ENCODE measurements at regions not wholly inside any gene's neighbourhood (a gene's known extent, or its start where the extent isn't known, plus 50 kb on each side); places are given as distances from the start of the nearest gene placed in this dataset.

DNA sequence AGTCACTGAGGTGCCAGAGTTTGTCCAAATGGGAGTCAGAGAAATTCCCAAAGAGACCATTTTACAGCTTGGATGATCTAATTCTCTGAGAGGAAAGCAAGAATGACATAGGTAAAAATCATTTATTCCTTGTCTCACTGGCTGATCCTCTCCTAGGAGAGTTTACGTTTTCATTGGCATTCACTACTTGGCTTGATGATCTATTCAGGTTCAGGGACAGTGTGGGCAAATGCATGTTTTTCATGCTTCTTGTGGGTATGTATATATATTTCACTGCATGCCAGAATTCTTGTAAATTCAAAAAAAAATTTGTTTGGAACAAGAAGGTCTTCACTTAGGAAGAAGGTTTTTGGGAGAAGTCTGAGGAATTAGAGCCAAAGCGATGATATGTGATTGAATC is 403.4 kb upstream of the JAG1 start:
- no peak for TF ChIP-seq POLR2AphosphoS5 (IDR thresholded peaks at IDR 0.05; ENCODE audit: low read depth, low read length)
- no peak for TF ChIP-seq SIN3A (IDR thresholded peaks at IDR 0.05; ENCODE audit: borderline replicate concordance, insufficient read depth, low read length)
- TF ChIP-seq FOXP2 (optimal IDR thresholded peaks at IDR 0.05; ENCODE audit: borderline replicate concordance, extremely low read depth, extremely low read length, insufficient read depth) = no peak
- no peak for TF ChIP-seq TAF1 (IDR thresholded peaks at IDR 0.05; ENCODE audit: borderline replicate concordance, insufficient read depth, low read length)
- TF ChIP-seq, protein P1, sequence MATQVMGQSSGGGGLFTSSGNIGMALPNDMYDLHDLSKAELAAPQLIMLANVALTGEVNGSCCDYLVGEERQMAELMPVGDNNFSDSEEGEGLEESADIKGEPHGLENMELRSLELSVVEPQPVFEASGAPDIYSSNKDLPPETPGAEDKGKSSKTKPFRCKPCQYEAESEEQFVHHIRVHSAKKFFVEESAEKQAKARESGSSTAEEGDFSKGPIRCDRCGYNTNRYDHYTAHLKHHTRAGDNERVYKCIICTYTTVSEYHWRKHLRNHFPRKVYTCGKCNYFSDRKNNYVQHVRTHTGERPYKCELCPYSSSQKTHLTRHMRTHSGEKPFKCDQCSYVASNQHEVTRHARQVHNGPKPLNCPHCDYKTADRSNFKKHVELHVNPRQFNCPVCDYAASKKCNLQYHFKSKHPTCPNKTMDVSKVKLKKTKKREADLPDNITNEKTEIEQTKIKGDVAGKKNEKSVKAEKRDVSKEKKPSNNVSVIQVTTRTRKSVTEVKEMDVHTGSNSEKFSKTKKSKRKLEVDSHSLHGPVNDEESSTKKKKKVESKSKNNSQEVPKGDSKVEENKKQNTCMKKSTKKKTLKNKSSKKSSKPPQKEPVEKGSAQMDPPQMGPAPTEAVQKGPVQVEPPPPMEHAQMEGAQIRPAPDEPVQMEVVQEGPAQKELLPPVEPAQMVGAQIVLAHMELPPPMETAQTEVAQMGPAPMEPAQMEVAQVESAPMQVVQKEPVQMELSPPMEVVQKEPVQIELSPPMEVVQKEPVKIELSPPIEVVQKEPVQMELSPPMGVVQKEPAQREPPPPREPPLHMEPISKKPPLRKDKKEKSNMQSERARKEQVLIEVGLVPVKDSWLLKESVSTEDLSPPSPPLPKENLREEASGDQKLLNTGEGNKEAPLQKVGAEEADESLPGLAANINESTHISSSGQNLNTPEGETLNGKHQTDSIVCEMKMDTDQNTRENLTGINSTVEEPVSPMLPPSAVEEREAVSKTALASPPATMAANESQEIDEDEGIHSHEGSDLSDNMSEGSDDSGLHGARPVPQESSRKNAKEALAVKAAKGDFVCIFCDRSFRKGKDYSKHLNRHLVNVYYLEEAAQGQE (IDR thresholded peaks at IDR 0.05; ENCODE audit: insufficient read depth in 1 of 2, low read depth in 2 of 2, low read length in 2 of 2) = no peak

DNA sequence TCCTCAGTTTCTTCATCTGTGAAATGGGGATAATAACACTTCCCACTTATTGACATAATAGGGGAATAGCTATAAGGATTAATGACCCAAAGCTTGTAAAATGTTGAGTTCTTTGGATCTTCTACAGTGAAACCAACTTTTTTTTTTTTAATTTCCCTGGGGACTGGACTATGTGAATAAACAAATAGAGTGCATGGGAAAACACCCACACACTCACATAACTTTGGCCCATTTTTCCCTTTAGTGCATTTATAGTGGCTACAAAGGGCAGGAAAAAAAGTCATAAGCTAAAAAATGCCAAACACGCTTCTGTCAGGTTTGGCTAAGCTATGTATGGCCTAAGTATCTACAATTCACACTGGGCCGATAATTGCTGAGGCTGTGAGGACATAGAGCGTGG is 406.2 kb upstream of the JAG1 start:
- TF ChIP-seq TAF1 (IDR thresholded peaks at IDR 0.05; ENCODE audit: borderline replicate concordance, insufficient read depth, low read length) (no peak), SIN3A (IDR thresholded peaks at IDR 0.05; ENCODE audit: borderline replicate concordance, insufficient read depth, low read length) (no peak), POLR2AphosphoS5 (IDR thresholded peaks at IDR 0.05; ENCODE audit: low read depth, low read length) (no peak), FOXP2 (optimal IDR thresholded peaks at IDR 0.05; ENCODE audit: borderline replicate concordance, extremely low read depth, extremely low read length, insufficient read depth) (no peak)
- TF ChIP-seq, protein P1 (IDR thresholded peaks at IDR 0.05; ENCODE audit: insufficient read depth in 1 of 2, low read depth in 2 of 2, low read length in 2 of 2) = no peak

DNA sequence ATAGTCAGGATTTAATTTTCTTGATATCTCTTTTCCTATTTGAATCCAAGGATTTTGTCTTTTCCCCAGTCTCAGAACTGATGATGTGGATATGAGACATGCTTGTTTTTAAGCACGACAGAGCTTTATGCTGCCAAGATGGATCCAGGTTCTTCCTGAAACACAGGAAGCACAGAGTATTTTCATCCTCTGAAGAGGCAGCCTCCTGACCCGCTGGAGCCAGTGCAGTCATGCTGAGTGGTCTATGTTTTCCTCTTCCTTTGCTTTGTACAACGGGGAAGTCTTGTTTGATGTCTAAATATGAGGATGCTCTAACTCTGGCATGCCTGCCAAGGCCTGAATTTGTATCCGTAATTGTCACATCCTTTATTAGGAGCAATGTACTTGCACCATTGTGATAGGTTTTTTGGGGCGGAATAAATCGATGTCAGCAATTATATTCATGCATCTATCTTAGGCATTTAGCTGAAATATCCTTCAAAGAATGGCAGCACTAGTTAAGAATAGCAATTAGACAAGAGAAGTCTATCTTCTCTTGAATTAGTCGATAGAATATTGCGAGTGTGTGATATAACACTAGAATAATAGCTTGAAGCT is 407.1 kb upstream of the JAG1 start:
- TF ChIP-seq FOXP2 (optimal IDR thresholded peaks at IDR 0.05; ENCODE audit: borderline replicate concordance, extremely low read depth, extremely low read length, insufficient read depth) (no peak), TAF1 (IDR thresholded peaks at IDR 0.05; ENCODE audit: borderline replicate concordance, insufficient read depth, low read length) (no peak), SIN3A (IDR thresholded peaks at IDR 0.05; ENCODE audit: borderline replicate concordance, insufficient read depth, low read length) (no peak)
- TF ChIP-seq, protein P1 (IDR thresholded peaks at IDR 0.05; ENCODE audit: insufficient read depth in 1 of 2, low read depth in 2 of 2, low read length in 2 of 2) = no peak

- TF ChIP-seq SIN3A (IDR thresholded peaks at IDR 0.05; ENCODE audit: borderline replicate concordance, insufficient read depth, low read length) (no peak), FOXP2 (optimal IDR thresholded peaks at IDR 0.05; ENCODE audit: borderline replicate concordance, extremely low read depth, extremely low read length, insufficient read depth) (no peak), TAF1 (IDR thresholded peaks at IDR 0.05; ENCODE audit: borderline replicate concordance, insufficient read depth, low read length) (no peak)
Measured at GRCh38 chr20:11083841-11084240, 410.0 kb upstream of the JAG1 start.

- TF ChIP-seq, protein P1 (IDR thresholded peaks at IDR 0.05; ENCODE audit: insufficient read depth in 1 of 2, low read depth in 2 of 2, low read length in 2 of 2) = no peak
Measured at GRCh38 chr20:11084508-11084907, 410.7 kb upstream of the JAG1 start.
